NCI-H69 (cell line): ENCODE measurements at regions not wholly inside any gene's neighbourhood (a gene's known extent, or its start where the extent isn't known, plus 50 kb on each side); places are given as distances from the start of the nearest gene placed in this dataset.
A peak's percentile ranks its signal among the peaks of the same experiment; 100 is the strongest.
"Not testable (repeated sequence)": the region's sequence is repeated elsewhere in the genome, so short reads cannot be mapped to it uniquely, and the experiment has no call there.

Experiments
- DNase-seq: peaks from one replicate; lab custom pipeline; 2025; lab: John Stamatoyannopoulos, UW

- DNase-seq: no peak
Measured at GRCh38 chr14:49114161-49114893, 471.9 kb downstream of the RPS29 start.

DNA sequence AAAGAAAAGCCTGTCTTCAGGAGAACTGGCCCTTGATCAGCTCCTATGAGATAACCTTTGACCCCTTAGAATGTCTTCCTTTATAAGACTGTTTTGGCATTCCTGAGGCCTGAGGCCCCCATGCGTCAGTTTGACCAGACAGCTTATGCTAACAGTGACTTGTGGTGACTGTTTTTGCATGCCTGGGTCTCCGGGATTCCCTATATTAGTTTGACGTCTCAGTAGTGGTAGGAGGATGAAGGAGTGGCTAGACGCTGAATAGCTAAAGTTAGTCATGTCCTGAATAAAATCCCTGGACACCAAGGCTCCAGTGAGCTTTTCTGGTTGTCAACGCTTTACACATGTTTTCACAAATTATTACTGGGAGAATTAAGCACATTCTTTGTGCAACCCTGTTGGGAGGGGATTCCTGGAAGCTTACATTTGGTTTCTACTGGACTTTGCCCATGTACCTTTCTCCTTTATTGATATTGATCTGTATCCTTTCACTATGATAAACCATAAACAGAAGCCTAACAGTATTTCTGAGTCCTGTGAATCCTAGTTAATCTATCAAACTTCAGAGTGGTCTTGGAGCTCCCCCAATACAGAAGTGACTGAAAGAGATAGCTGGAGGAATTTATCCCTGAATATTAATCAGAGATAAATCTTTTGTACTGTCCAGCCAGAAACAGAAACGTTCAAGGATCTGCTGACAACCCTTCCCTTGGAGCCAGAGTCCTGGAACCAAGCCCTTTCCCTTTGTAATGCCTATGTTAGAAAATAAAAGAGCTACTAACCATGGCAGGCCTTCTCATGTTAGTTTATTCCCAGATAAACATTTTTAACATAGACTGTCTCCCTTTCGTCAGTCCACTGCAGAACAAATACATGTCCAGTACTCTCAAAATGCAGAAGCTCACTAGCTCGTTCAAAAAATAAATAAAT lies 479.2 kb downstream of the RPS29 start:
- no peak for DNase-seq

DNA sequence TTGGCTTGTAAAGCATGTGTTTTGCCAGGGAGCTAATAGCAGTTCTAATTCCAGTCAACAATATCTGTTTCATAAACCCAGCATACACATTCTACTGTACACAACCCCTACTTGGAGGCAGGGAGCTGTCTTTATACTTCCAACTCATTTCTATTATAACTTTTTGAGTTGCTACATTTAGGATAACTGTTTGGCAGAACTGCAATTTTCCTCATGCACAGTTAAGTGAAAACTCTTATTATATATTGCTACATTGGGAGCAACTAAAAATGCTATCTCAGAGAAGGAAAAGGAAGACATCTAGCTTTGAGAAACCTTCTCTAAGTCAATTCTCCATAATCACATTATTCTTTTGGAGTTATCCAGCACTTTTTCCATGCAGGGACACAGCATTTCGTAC lies 480.2 kb downstream of the RPS29 start:
- no peak for DNase-seq

DNA sequence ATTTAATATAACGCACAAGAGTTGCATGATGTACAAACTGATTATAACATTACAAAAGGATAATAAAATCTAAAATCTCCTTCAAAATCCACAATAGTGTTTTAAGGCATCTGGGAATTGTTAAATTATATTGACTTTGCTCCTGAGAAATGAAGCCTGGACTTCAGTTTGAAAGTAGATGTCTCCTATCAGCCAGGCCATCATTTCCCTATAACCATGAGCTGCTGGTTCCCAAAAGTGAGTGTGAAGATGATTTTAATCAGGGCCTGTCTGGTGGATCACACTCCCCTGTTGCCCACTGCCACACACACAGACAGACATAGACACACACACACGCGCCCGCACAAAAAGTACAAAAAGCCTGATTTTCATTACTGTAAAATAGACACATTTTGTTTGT lies 480.7 kb downstream of the RPS29 start:
- DNase-seq: no peak

DNA sequence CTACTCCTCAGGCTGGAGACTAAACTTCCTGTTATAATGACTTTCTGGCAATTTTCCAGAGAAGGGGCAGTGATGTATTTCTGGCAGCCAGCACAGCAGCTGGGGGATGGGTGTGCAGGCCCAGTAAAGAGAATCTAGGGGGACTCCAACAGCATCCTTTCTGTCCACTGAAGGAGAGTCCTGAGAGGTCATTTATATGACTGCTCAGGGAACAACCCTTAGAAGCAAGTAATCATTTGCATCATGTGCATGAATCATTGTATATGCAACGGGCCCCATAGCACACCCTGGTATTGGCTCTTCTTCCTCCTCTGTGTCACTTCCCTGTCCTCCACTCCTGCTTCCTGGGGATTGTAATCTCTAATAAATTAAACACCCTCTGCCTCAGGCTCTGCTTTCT lies 493.8 kb downstream of the RPS29 start:
- peak; percentile 74 for DNase-seq

GRCh38 chr14:49089107-49089506 lies 497.1 kb downstream of the RPS29 start:
- DNase-seq: no peak

GRCh38 chr14:49073292-49073691 lies 512.9 kb downstream of the RPS29 start:
- DNase-seq: not testable (repeated sequence)

DNA sequence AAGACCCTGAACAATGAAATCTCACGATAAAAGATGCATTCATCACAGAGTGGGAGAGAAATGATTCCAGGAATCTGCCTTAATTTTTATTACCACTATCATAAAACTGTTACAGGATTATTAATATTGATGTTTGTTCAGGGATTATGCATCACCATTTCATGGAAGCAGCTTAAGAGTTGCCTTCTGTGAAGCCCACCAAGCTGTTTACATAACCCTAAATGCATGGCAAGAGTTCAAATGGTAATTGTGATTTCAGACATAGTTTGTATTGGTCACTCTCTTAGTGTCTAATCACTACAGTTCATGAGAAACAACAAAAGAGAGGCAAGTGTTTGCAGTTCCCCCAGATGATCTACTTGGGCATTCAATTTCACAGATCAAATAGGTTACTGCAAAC lies 527.7 kb downstream of the RPS29 start:
- DNase-seq: peak; percentile 82

GRCh38 chr14:49057838-49058510 lies 528.2 kb downstream of the RPS29 start:
- no peak for DNase-seq

DNA sequence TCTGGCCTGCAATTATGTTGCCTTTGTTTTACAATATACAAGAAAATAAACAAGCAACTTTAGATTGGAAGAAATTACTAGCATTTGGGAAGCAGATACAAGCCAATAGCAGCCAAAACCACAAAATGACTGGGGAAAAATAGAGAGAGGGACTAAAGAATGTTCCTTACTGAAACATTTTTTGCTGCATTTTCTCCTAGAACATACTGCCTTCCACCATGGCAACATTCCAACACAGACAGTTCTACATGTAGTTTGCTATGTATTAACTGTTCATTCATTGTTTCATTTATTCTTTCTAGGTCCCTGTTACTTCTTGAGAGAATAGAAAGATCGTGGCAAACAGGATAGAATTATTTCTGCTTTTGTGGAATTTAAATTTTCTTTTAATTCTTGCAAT lies 530.2 kb downstream of the RPS29 start:
- no peak for DNase-seq

GRCh38 chr14:49052521-49052920 lies 533.7 kb downstream of the RPS29 start:
- peak; percentile 68 for DNase-seq

DNA sequence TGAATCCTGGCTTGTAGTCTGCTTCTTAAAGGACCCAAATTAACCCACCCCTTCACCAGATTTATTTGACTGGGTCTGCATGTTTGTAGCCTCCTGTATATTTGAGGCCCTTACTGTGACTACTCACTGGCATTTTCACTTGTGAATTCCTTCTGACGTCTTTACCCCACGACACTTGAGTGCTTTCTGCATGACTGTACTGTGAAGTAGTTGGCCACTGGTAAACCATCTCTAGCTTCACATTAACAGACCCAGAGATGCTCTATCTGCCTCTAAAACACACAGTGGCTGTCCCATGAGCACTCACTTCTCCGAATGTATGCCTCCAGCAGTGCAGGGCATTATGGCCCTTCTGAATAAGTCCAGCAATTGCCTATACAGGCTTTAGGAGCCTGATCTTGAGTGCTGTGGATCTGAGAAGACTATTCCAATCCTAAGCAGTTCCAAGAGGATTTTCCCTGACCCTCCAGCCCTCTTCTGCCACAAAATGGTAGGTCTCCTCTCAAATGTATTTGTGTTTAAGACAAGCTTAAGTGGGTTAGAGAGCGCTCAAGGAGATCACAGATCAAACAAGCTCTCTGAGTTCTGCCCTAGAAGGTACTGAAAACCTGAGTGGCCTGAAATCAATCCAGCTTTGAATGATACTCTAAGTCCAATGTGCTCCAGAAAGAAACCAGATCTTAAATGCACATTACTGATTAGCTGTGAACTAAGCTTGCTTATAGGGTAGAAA lies 534.7 kb downstream of the RPS29 start:
- no peak for DNase-seq

- DNase-seq: peak; percentile 58
Measured at GRCh38 chr14:49050822-49051221, 535.4 kb downstream of the RPS29 start.

GRCh38 chr14:49049711-49050110 lies 536.5 kb downstream of the RPS29 start:
- peak; percentile 55 for DNase-seq

GRCh38 chr14:49044981-49045380 lies 541.2 kb downstream of the RPS29 start:
- no peak for DNase-seq

GRCh38 chr14:49036984-49037516 lies 549.1 kb downstream of the RPS29 start:
- DNase-seq: no peak

DNA sequence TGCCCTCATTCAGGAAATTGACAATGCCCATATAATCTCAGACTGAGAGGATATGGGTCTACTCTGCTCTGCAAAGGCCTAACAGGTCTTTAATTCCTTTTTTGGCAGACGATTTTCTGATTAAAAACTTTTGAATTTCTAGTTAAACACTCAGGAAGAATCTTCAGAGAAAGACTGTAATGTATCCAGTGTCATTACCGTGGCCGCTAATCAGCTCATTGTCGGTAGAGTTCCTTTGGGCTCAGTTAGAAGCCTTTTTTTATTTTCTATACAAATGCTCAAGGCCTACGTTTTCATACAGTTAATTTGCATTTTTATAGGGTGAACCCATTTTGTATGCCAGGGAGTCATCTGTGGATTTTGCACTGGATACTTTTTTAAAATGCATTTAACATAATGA lies 549.9 kb downstream of the RPS29 start:
- DNase-seq: no peak

GRCh38 chr14:49033131-49033530 lies 553.0 kb downstream of the RPS29 start:
- no peak for DNase-seq

GRCh38 chr14:49031710-49032109 lies 554.5 kb downstream of the RPS29 start:
- not testable (repeated sequence) for DNase-seq

DNA sequence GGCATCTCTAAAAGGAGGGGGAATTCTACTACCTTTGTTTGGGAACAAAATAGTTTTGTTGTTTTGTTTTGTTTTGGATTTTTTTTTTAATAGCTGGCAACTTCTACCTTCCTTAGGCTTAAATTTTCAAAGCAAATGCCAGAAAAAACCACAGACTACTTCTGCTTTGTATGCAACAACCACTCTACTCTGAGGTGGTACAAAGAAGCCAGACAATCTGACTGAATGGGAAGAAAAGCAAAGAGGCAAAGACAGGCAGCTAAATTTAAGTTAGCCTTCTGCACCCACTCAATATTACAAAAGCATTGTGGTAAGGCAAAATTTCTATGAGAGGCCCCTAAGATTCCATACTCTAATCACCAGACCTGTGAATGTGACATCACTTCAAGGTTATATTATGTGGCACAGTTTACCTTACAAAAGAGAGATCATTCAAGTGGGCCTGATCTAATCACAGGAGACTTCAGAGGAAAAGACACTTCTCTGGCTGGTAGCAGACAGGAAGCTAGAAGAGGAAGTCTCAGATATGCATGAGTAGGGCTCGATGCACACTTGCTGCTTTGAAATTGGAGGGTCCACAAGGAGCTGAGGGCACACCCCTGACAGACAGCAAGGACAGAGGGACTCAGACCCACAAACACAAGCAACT lies 566.6 kb downstream of the RPS29 start:
- no peak for DNase-seq

DNA sequence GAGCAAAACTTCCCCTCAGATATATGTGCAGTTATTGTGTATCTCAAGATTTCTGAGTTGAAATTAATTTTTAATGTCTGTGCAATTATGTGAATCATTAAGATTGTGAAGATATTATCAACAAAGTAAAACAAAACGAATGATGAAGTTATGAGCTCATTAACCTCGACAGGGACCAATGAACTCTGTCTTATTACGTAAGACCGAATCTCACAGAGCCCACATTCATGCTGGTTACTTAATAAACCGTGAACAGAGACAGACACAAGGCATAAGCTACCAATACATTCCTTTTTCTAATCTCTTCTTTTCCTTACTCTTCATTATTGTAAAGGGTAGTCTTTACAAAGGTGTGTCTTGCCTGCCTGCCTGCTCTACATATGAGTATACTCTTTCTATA lies 568.7 kb downstream of the RPS29 start:
- no peak for DNase-seq
